HG03354 (cell line): ENCODE measurements at regions not wholly inside any gene's neighbourhood (a gene's known extent, or its start where the extent isn't known, plus 50 kb on each side); places are given as distances from the start of the nearest gene placed in this dataset.

Experiments used
- ATAC-seq: cut with Tn5 transposase; IDR thresholded peaks from one replicate; pipeline ENCODE4 v1.9.1; 2021; ENCODE audit warnings: mild to moderate bottlenecking; ENCODE audit not compliant: unreplicated experiment, poor library complexity, severe bottlenecking

DNA sequence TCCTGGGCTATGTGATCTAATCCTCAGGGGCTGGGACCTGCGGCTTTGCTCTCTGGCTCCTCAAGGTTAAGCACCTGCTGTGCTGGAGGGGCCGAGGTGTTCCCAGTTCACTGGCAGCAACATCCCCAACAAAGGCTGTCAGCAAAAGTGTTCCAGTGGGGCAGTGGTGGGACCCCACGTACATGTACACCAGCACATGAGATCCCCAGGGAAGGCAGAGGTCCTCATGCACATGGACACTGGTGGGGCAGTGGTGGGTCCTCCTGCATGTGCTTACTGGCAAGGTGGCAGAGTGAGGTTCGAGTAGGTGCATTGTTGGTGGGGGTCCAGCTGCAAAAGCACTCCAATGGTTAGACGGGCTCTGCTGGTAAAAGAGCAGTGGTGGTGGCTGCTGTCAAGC, 255.6 kb upstream of the MPDZ start:
- no peak for ATAC-seq

DNA sequence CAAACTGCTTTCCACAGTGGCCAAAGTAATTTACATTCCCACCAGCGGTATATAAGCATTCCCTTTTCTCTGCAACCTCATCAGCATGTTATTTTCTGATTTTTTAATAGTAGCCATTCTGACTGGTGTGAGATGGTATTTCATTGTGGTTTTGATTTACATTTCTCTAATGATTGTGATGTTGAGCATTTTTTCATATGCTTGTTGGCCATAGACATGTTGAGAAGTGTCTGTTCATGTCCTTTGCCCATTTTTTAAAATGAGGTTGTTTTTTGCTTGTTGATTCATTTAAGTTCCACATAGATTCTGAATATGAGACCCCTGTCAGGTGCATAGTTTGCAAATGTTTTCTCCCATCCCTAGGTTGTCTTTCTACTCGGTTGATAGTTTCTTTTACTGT, 254.5 kb upstream of the MPDZ start:
- ATAC-seq, result no peak

DNA sequence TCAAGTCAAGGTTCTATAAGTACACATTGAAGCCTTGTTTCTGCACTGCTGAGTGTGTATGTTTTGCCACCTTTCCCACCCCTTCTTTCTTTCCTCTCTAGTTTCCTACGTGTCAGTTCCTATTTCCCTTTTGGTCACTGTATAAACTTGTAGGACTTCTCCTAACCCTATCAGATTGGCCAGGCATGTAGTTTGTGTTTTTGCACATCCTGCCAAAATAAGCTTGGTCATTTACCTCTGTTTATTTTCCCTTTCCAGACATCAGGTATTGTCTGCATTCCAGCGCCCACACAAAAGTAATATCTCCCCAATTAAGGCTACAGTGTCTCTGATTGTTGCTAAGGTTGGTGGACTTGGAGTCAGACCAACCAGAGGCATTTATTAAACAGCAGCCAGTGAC, 252.9 kb upstream of the MPDZ start:
- ATAC-seq, result no peak

DNA sequence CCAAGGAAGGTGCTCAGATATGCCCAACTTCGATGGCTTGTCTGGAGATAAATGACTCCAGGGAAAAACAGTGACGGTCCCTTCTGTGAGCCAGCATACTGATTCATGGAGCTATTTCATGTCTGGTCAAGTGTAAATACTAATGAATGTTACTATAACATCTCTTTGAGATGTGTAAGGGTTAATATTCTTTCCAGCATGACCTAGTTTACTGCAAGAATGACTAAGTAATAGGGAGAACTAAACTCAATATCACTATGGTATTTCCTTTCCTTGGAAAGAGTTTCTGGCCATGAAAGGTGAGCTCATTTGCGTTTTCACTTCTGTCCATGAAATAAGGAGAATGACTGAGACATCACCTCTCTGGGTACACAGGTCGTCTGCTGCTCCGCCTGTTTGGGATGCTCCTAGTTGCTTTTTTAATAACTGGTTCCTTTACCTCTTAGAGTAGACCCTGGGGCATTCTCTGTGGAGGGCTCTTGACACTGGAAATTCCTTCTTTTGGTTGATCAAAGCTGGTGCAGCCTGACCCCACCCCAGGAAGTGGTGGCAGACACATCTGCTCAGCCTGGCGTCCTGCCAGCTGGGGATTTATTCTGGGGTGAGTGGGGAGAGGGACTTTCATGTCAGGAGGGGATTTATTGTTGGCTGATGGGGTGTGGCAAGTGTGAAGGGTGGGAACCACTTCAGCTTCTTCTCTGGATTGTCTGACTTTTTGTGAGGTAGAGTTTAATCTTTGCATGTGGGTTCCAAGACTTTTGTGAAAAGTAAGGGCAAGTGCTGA, 250.0 kb upstream of the MPDZ start:
- no peak for ATAC-seq

DNA sequence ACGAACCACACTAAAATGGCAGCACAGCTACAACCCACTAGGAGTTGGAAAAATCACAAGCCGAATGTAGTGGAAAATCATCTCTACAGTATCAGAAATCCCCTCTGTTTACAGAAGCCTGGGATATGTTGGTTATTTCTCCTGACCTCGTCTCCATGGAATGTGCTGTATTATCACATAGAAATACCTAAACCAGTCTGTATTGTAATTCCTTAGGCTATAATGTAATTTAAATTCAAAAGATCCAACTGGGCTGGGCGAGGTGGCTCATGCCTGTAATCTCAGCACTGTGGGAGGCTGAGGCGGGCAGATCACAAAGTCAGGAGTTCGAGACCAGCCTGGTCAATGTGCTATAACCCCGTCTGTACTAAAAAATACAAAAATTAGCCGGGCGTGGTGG, 244.8 kb upstream of the MPDZ start:
- no peak for ATAC-seq

DNA sequence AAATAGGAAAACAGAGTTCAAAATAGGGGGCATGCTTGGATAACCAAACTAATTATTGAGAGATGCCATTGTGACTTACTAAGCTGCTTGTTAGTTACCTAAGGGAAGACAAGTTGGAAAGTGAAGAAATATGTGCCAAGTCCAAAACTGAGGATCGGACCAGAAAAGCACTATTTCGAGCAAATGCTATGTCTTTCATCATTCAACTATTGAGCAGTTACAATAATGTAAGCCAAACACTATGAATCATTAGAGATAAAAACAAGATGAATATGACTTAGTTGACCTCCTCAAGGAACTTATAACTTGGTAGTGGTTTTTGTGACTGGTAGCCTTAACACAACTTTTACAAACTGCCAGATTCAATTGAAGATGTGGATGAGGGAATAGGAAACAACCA, 240.6 kb upstream of the MPDZ start:
- no peak for ATAC-seq

DNA sequence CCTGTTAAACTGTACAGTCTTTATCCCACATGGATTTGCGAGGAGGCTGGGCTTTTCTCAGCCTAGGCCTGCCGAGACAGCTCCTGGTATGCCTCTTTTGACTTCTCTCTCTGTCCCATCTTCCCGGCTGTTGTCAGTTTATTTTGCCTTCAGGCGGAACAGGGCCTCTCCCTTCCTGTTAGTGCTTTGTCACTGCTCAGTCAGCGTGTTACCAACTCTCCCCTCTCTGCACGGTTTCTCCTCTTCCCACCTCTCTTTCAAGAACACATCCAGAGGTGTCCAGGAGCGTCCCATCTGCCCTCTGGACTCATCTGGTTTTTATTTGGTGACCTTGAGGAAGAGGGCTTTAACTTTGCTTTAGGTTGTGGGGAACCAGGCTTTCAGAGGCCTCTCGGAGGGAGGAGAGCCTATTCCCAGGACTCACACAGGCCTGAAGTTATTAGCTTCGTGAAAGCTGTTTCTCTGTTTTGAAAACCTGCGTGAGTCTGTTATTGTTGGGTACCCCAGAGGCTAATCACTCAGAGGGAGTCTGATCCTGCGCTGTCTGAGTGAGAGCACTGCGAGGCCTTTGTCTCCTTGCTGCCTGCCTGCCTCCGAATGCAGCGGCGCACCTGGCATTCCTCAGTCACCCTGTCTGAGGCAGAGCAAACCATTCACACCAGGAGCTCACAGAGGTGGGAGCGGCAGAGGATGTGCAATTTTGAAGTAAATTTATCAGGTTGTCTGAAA, 234.4 kb upstream of the MPDZ start:
- no peak for ATAC-seq

DNA sequence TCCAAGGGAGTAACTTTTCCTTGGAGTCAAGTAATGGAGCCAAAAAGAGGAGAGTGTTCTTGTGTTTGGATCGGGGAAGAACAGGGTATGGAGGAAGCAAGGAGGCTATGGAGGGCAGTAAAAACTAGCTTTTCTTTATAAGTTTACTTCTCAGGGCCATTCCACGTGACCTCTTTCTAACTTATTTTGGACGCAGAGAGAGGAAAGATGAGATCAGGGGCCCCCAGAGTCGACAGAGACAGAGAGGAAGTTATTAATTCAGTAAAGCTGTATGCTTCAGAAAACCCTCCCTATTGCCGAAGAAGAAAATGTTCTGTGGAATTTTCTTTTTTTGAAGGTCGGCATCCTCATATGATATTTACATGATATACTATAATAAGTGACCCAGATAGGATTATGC, 233.8 kb upstream of the MPDZ start:
- no peak for ATAC-seq

DNA sequence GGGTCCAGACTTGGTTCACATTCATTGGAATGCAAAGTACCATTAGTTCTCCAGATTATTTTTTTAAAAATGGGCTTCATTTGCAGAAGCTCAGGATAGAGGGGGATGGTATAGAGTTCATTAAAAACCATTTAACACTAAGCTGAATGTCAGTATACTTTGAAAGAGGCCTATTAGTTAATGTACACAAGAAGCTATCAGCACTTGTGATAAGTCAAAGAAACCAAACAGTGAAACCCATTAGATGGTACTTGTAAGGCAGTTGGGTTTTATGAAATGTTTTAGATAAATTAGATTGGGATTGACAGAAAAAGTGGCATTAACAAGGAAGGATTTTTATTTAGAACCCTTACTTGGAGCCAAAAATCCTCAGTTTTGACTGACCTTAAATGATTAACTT, 229.2 kb upstream of the MPDZ start:
- ATAC-seq, result no peak

DNA sequence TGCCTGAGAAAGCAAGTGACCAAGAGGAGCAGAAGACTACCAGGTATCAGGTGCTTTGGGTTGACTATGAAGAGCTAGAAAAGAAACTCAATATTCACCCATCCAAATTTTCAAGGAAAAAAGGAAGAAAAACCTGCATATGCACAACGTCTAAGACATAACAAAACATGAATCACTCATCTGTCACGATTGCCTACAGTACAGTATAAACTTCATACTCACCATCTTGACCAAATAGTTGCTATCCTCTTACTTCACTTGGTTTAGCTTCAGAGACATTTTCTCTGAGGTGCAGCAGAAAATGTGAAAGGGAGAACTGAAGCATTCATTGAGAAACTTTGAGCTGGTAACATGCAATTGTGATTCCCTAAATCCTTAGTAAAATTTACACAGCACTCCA, 228.6 kb upstream of the MPDZ start:
- ATAC-seq, result no peak

DNA sequence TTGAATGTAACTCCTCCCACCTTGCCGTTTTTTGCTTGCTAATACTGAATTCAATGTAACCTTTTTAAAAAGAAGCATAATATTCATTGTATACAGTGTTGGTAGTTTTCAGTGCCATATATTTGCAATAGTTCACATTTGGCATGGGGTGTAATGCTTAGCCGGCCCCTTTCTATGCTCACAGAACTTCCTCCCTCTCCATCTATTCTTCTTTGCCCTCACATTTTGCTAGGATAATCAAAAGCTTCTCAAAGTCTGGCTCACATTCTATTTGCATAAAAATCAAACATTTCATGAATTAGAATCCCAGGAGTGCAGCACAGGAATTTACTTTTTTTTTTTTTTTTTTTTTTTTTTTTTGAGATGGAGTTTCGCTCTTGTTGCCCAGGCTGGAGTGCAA, 226.3 kb upstream of the MPDZ start:
- ATAC-seq, result no peak

DNA sequence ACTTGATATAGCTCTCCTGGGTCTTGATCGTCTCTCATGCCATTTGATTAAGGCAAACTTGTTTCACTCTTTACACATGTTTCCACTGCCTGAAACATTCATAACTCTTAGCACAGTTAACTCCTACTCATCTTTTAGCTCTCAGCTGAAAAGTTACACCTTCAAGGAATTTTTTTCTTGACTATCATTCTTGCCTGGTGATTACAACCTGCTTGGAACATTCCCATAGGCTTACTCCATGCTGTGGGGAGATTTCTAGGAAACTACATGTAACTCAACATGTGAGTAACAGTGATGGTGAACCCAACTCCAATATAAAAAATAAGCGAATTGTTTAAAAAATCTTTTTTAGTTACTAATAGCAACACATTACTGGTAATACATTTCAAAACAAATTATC, 224.1 kb upstream of the MPDZ start:
- no peak for ATAC-seq

DNA sequence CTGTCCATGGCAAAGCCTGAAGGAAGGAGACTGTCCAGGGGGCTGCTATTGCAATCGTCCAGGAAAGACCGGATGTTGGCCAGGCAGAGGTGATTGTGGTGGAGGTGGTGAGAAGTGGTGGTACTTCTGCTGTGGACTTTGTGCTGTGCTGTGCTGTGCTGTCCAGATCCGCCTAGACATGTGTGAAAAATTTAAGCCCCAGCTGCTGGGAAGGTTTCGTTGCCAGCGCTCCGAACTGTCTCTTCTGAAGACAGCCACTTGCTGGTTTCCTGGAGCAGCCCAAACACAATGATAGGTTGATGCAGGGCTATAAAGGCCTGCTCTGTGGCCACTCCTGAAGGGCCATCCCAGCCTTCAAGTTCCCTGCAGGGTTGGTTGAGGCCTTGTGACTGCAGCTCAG, 223.0 kb upstream of the MPDZ start:
- ATAC-seq, result no peak

DNA sequence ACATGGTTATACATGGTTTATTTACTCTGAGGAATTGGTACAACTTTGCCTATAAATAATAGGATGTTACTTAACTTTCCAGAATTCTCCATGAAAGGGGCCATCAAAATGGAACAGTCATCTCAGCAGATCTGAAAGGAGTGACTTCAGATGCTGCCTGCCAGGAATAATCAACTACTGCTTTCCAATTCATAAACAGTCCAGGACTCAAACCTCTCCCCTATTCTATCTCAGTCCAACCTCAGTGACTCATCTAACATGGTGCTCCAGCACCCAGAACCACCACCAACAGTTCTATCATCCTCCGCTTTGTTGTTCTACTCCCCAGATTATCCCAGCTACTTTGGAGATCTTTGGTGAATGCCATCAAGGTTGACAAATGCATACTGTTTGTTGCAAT, 221.5 kb upstream of the MPDZ start:
- ATAC-seq, result no peak

DNA sequence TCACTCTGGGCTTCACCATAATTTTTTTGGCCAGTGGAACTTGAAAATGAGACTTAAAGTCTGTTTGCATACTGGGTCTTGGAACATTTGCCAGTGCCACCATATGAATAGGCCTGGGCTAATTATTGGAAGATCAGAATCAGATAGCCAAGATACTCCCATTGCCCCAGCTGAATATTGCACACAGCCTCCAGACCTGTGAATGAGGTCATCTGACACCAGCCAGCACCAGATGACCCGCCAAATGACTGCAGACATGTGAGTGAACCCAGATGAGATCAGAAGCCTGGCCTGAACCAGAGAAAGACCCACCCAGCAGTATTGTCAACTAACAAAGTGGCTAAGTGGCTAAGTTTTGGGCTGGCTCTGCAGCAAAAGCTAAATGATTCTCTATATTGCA, 220.5 kb upstream of the MPDZ start:
- ATAC-seq, result no peak

DNA sequence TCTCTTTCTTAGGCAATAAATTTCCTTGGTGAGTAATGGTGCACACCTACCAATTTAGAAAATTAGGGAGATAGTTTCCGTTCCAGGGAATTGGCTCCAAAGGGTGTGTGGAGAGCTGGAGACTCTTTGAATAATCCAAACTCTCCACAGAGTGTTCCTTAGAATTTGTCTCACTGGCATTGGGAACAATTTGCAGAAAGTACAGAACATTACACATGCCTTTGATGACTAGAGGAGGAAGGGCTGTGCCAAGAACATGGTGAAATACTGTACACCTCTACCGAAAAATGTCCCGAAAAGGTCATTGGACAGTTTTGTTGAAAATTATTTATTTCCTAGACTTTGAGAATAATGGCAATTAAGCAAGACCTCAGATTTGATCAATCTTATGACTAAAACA, 214.2 kb upstream of the MPDZ start:
- no peak for ATAC-seq

DNA sequence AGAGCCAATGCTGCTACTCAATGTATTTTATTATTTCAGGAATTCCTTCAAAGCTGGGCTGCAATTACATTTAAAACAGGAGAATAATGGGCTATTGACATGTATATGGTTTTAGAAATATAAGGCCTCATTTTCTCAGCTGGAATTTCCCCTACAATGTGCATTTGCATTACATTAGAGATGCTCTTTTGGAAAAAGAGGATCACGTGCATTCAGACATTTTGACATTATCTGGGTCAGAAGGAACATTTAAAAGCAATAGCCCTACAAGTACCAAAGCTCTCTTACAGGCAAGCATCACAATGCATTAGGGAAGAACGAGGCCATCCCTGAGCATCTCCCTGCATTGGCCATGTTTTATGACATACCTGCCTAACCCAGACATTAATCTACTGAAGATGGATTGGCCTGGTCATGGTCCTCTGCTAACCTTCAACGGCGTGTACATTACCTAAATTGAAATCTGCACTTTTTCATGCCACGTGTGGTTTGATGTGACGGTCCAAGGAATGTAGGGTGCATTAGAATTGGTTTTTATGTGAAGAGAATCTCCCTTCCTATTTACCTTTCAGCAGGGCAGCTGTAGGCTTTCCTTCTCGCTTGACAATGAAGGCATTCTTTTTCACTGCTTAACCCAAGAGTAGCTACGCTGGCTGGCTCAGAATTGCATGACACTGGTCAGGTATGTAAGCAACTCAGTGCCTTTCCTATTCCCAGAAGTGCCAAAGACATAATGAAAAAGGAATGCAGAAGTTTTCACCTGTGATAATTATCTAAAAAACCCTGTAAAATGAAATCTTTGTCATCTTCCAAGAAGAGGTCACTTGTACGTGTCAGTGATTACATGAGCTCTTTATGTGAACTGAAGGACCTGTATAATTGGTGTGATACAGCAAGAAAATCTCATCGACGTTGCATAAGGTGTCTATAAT, 212.3 kb upstream of the MPDZ start:
- no peak for ATAC-seq

DNA sequence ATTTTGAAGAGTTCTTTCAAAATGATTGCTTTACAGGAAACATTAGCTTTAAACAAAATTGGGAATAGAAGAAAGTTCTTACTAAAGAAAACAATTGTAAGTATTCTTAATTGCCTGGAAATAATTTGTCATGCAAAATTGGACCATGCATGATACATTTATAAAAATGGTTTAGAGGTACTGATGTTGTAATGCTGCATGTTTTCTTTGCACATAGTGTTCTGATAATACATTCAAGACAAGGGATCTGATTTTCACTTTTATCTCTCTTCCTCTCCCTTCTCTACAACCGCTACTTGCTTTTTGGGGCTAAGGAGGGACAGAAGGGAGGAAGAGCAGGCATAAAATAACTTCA, 211.6 kb upstream of the MPDZ start:
- no peak for ATAC-seq

DNA sequence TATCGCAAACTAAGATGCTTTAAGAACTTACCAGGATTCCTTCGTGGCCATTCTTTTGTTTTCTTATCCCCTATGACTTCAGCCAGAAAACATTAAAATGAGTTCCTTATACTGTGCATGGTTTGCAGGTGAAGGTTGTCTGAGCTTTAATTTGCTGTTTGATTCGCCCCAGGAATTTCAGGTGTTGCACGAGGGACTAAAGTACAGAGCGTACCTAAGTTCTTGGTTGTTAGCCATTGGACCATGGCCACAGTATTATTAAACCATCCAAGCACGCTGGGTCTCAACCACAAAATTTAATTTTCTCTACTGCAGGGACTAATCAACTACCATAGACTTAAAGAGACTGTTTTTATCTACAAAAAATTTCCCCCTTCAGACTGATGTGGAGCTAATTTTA, 208.4 kb upstream of the MPDZ start:
- no peak for ATAC-seq

DNA sequence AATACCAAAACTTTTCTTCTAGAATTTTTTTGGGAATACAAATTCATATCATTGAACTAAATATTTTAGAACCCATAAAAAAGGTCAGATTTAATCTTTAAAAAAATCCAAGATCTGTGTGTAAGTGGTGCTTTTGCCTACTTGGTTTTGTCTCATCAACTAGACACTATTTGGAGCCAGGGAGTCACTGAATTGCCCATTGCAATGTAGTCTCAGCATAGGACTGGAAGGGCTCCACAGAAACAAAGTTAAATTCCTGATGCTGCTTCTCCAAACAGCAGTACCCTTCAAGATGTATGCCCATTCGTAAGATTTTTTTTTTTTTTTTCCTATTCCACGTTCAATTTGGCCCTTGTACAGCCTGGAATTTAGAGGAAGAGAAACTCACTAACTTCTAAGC, 208.0 kb upstream of the MPDZ start:
- no peak for ATAC-seq

DNA sequence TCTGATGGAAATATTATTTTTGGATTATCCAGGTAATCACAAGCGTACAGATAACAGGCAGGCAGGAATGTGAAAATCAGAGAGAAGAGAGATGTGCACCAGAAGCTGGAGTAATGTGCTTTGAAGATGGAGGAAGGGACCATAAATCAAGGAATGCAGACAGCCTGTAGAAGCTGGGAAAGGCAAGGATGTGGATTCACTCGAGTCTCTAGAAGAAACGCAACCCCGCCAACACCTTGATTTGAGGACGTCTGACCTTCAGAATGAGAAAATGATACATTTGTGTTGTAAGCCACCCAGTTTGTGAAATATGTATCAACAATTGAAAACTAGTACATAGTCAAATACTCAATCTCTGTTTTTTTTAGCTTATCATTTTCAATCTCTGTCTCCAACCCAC, 207.6 kb upstream of the MPDZ start:
- ATAC-seq, result no peak
